ENCODE measurements at regions not wholly inside any gene's neighbourhood (a gene's known extent, or its start where the extent isn't known, plus 50 kb on each side); places are given as distances from the start of the nearest gene placed in this dataset.

DNA sequence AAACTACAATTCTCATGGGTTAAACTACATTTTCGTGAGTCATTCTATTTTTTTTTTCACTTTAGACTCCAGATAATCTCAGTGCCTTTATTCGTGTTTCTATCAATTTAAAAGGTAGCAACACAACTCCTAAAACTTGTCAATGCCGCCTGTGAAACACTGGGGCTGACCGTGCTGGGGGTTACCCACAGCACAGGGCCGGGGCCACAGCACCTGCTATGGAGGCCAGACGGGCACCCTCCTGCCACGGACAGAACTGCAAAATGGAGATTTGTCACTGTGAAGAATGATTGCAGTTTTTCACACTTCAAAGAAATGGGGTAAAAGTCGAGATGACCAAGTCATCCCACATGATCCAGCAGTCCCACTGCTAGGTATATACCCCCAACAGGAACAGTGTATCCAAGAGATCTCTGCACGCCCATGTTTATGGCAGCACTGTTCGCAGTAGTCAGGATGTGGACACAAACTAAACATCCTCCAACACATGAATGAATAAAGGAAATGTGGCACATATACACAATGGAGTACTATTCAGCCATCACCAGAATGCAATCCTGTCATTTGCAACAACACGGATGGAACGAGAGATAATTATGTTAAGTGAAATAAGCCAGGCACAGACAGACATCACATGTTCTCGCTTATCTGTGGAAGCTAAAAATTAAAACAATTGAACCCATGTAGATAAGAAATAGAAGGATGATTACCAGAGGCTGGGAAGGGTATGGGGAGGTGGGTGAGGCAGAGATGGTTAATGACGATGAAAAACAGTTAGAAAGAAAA lies 290.1 kb downstream of the SMOC2 start:
- TF ChIP-seq, protein P1, sequence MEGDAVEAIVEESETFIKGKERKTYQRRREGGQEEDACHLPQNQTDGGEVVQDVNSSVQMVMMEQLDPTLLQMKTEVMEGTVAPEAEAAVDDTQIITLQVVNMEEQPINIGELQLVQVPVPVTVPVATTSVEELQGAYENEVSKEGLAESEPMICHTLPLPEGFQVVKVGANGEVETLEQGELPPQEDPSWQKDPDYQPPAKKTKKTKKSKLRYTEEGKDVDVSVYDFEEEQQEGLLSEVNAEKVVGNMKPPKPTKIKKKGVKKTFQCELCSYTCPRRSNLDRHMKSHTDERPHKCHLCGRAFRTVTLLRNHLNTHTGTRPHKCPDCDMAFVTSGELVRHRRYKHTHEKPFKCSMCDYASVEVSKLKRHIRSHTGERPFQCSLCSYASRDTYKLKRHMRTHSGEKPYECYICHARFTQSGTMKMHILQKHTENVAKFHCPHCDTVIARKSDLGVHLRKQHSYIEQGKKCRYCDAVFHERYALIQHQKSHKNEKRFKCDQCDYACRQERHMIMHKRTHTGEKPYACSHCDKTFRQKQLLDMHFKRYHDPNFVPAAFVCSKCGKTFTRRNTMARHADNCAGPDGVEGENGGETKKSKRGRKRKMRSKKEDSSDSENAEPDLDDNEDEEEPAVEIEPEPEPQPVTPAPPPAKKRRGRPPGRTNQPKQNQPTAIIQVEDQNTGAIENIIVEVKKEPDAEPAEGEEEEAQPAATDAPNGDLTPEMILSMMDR (IDR thresholded peaks at IDR 0.05; ENCODE audit: insufficient read depth, low read depth, low read length) = no peak
- TF ChIP-seq EZH2 (IDR thresholded peaks at IDR 0.05; ENCODE audit: insufficient read depth, low read length) = no peak
